ENCODE measurements at regions not wholly inside any gene's neighbourhood (a gene's known extent, or its start where the extent isn't known, plus 50 kb on each side); places are given as distances from the start of the nearest gene placed in this dataset.

GRCh38 chr9:14531341-14532269 is 161.6 kb downstream of the ZDHHC21 start:
- TF ChIP-seq EP300 (IDR thresholded peaks at IDR 0.05) (no peak), CTCF (IDR thresholded peaks at IDR 0.05) (no peak), POLR2A (IDR thresholded peaks at IDR 0.05) (no peak), POLR2AphosphoS5 (IDR thresholded peaks at IDR 0.05) (no peak)
- no peak overlapping the region for H3K4me3 ChIP-seq
- H3K4me1 ChIP-seq, result peaks cover 0 to 15% (median 0%) of the 10 kb centered on the region in 4 donors
- DNase-seq, result no peak
- WGBS, 2 donors, result 86 to 87% methylated on average over 15 of the region's 15 CpGs
- no peak overlapping the region for H3K27ac ChIP-seq
- intact Hi-C loops (cut with DNase I), result no loop called here
- no peaks in the 10 kb centered on the region for H3K9me3 ChIP-seq
- H3K36me3 ChIP-seq, result no peaks in the 10 kb centered on the region
- H3K27me3 ChIP-seq, result no peaks in the 10 kb centered on the region

GRCh38 chr9:14530841-14531240 is 162.4 kb downstream of the ZDHHC21 start:
- TF ChIP-seq POLR2AphosphoS5 (IDR thresholded peaks at IDR 0.05), result no peak
- TF ChIP-seq EP300 (IDR thresholded peaks at IDR 0.05), result no peak
- TF ChIP-seq POLR2A (IDR thresholded peaks at IDR 0.05), result no peak
- Histone ChIP-seq H3K27ac (no peak overlapping the region), H3K36me3 (no peaks in the 10 kb centered on the region), H3K9me3 (no peaks in the 10 kb centered on the region), H3K4me3 (no peak overlapping the region), H3K4me1 (peaks cover 0 to 15% (median 0%) of the 10 kb centered on the region in 4 donors), H3K27me3 (no peaks in the 10 kb centered on the region)
- intact Hi-C loops (cut with DNase I), result no loop called here
- 80 to 89% methylated on average over 4 of the region's 4 CpGs for WGBS, 2 donors
- no peak for DNase-seq

- H3K9me3 ChIP-seq, result no peaks in the 10 kb centered on the region
- intact Hi-C loops (cut with DNase I), result no loop called here
- no peaks in the 10 kb centered on the region for H3K36me3 ChIP-seq
- no peak for DNase-seq
- H3K4me3 ChIP-seq, result no peak overlapping the region
- peaks cover 0 to 15% (median 0%) of the 10 kb centered on the region in 4 donors for H3K4me1 ChIP-seq
- H3K27me3 ChIP-seq, result no peaks in the 10 kb centered on the region
- peak overlapping the region in 1 of 4 donors; percentile 18 for H3K27ac ChIP-seq
- no peak for TF ChIP-seq POLR2A (IDR thresholded peaks at IDR 0.05)
- TF ChIP-seq CTCF (IDR thresholded peaks at IDR 0.05), result no peak
- TF ChIP-seq EP300 (IDR thresholded peaks at IDR 0.05), result no peak
- TF ChIP-seq POLR2AphosphoS5 (IDR thresholded peaks at IDR 0.05), result no peak
- WGBS, 2 donors, result 49 to 66% methylated on average over 6 of the region's 6 CpGs
Measured at GRCh38 chr9:14530366-14530765, 162.9 kb downstream of the ZDHHC21 start.

- no peak for DNase-seq
- Histone ChIP-seq H3K36me3 (no peaks in the 10 kb centered on the region), H3K27ac (peak overlapping the region in 1 of 4 donors; percentile 18), H3K4me1 (peaks cover 0 to 15% (median 0%) of the 10 kb centered on the region in 4 donors), H3K27me3 (no peaks in the 10 kb centered on the region), H3K4me3 (no peak overlapping the region), H3K9me3 (no peaks in the 10 kb centered on the region)
- no peak for TF ChIP-seq POLR2AphosphoS5 (IDR thresholded peaks at IDR 0.05)
- TF ChIP-seq EP300 (IDR thresholded peaks at IDR 0.05), result no peak
- no peak for TF ChIP-seq CTCF (IDR thresholded peaks at IDR 0.05)
- TF ChIP-seq POLR2A (IDR thresholded peaks at IDR 0.05), result no peak
- WGBS, 2 donors, result 87 to 88% methylated on average over 4 of the region's 4 CpGs
- intact Hi-C loops (cut with DNase I), result no loop called here
Measured at GRCh38 chr9:14529629-14530028, 163.6 kb downstream of the ZDHHC21 start.

- Histone ChIP-seq H3K27ac (no peak overlapping the region), H3K4me1 (peaks cover 0 to 15% (median 0%) of the 10 kb centered on the region in 4 donors), H3K9me3 (no peaks in the 10 kb centered on the region), H3K4me3 (no peak overlapping the region), H3K27me3 (no peaks in the 10 kb centered on the region), H3K36me3 (no peaks in the 10 kb centered on the region)
- TF ChIP-seq POLR2A (IDR thresholded peaks at IDR 0.05) (no peak), POLR2AphosphoS5 (IDR thresholded peaks at IDR 0.05) (peak in 1 of 4 donors; percentile 12)
- intact Hi-C loops (cut with DNase I), result no loop called here
- no peak for DNase-seq
- WGBS, 2 donors, result 55 to 59% methylated on average over 3 of the region's 3 CpGs
Measured at GRCh38 chr9:14529054-14529453, 164.2 kb downstream of the ZDHHC21 start.
